GM10248 (cell line): ENCODE measurements at regions not wholly inside any gene's neighbourhood (a gene's known extent, or its start where the extent isn't known, plus 50 kb on each side); places are given as distances from the start of the nearest gene placed in this dataset.
"Not testable (repeated sequence)": the region's sequence is repeated elsewhere in the genome, so short reads cannot be mapped to it uniquely, and the experiment has no call there.

Experiments
- CTCF ChIA-PET: fragments of 300-600 bp; sonication (Branson Sonifier 250); formaldehyde crosslinking; extraction: SDS; loops from one replicate; lab custom pipeline; 2021; ENCODE audit warnings: antibody characterized with exemption; lab: Yijun Ruan, JAX
- POLR2A ChIA-PET: fragments of 350-650 bp; sonication (Branson Sonifier 250); formaldehyde crosslinking; extraction: SDS; loops from one replicate; lab custom pipeline; 2020; ENCODE audit warnings: antibody characterized with exemption; lab: Yijun Ruan, JAX
- DNase-seq: peaks from one replicate; pipeline ENCODE4 v3.0.0; 2012; ENCODE audit errors: extremely low spot score
- CTCF ChIP-seq: IDR thresholded peaks from 2 replicates; pipeline ENCODE4 v1.5.1; 2012; ENCODE audit warnings: mild to moderate bottlenecking, low read depth; ENCODE audit errors: extremely low read depth, missing control alignments, control extremely low read depth

- CTCF ChIA-PET, DNase-seq, POLR2A ChIA-PET: not testable (repeated sequence)
Observed at GRCh38 chrX:23458957-23459356, 124.3 kb downstream of the PTCHD1 start.

- ChIA-PET CTCF (no interaction called here), POLR2A (no interaction called here)
- TF ChIP-seq CTCF = no peak
- no peak for DNase-seq
Observed at GRCh38 chrX:23465105-23465791, 130.6 kb downstream of the PTCHD1 start.

DNA sequence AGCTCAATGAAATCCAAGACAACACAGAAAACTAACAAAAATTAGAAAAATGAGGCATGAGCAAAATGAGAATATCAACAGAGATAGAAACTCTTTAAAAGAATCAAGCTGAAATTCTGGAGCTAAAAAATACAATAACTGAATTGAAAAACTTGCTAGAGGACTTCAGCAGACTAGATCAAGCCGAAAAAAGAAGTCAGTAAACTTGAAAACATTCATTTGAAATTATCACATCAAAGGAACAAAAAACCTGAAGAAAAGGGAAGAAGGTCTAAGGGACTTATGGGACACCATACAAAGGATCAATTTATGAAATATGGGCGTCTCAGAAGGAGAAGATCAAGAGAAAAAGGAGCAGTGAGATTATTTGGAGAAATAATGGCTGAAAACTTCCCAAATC is 131.3 kb downstream of the PTCHD1 start:
- TF ChIP-seq CTCF = no peak
- no peak for DNase-seq
- POLR2A ChIA-PET = no interaction called here
- CTCF ChIA-PET = no interaction called here

- ChIA-PET CTCF (no interaction called here), POLR2A (no interaction called here)
- DNase-seq = no peak
- no peak for TF ChIP-seq CTCF
Observed at GRCh38 chrX:23478056-23478455, 143.4 kb downstream of the PTCHD1 start.

DNA sequence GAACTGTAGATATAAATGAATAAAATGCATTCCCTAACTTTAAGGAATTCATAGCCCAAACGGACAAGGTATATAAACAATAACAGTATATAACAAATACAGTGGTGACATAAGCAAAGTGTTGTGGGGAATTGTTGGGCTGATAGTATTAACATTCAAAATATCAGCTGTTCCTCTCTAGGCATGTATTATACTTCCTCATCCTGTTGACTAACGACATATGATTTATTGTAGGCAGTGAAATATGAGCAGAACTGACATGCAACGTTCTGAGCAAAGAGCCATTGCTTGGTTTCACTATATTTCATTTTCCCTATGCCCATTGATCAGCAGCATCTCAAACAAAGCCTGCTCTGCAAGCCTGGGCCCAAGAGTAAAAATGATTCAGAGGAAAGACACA is 143.9 kb downstream of the PTCHD1 start:
- no peak for DNase-seq
- TF ChIP-seq CTCF = no peak
- ChIA-PET CTCF (no interaction called here), POLR2A (no interaction called here)

- CTCF ChIA-PET = no interaction called here
- POLR2A ChIA-PET = no interaction called here
- no peak for DNase-seq
- TF ChIP-seq CTCF = no peak
Observed at GRCh38 chrX:23482561-23482960, 147.9 kb downstream of the PTCHD1 start.

GRCh38 chrX:23483396-23483795 is 148.7 kb downstream of the PTCHD1 start:
- no peak for DNase-seq
- POLR2A ChIA-PET = no interaction called here
- CTCF ChIA-PET = no interaction called here
- no peak for TF ChIP-seq CTCF
